H1 (cell line): ENCODE measurements at regions not wholly inside any gene's neighbourhood (a gene's known extent, or its start where the extent isn't known, plus 50 kb on each side); places are given as distances from the start of the nearest gene placed in this dataset.

Experiments
- CEBPB ChIP-seq: IDR thresholded peaks from 2 replicates; pipeline ENCODE4 v1.6.1; 2012; ENCODE audit warnings: low read depth, low read length
- EGR1 ChIP-seq: IDR thresholded peaks from 2 replicates; pipeline ENCODE4 v1.6.1; 2011; ENCODE audit warnings: low read depth, low read length, borderline replicate concordance
- POLR2A ChIP-seq, 2 experiments: IDR thresholded peaks; 1 replicate in 1 of 2; 2 replicates in 1 of 2; pipeline ENCODE4 v1.6.1; 2011; ENCODE audit warnings: low read depth in 2 of 2, low read length in 2 of 2, mild to moderate bottlenecking in 2 of 2; ENCODE audit errors: control extremely low read depth in 1 of 2
- RAD21 ChIP-seq, 2 experiments: IDR thresholded peaks in 1 of 2; conservative IDR thresholded peaks in 1 of 2; 2 replicates each; pipeline ENCODE4 v1.6.1; 2011; ENCODE audit warnings: low read depth in 2 of 2, low read length in 2 of 2, improper control_type of control experiment in 1 of 2, inconsistent platforms in 1 of 2, mild to moderate bottlenecking in 1 of 2, moderate library complexity in 1 of 2
- SIX5 ChIP-seq: IDR thresholded peaks from 2 replicates; pipeline ENCODE4 v1.6.1; 2011; ENCODE audit warnings: mild to moderate bottlenecking, low read depth, low read length
- TAF1 ChIP-seq: IDR thresholded peaks from 2 replicates; pipeline ENCODE4 v1.6.1; 2011; ENCODE audit warnings: mild to moderate bottlenecking, low read depth, low read length
- TF ChIP-seq, protein P1 (sequence below), 3 experiments: IDR thresholded peaks; 1 replicate in 2 of 3; 2 replicates in 1 of 3; pipeline versions ENCODE4 v1.5.1 to v1.6.1; 2011; ENCODE audit warnings: low read length in 3 of 3, mild to moderate bottlenecking in 3 of 3, inconsistent platforms in 2 of 3, low read depth in 1 of 3, moderate library complexity in 1 of 3; ENCODE audit not compliant: insufficient read depth in 1 of 3; ENCODE audit errors: control extremely low read depth in 1 of 3

DNA sequence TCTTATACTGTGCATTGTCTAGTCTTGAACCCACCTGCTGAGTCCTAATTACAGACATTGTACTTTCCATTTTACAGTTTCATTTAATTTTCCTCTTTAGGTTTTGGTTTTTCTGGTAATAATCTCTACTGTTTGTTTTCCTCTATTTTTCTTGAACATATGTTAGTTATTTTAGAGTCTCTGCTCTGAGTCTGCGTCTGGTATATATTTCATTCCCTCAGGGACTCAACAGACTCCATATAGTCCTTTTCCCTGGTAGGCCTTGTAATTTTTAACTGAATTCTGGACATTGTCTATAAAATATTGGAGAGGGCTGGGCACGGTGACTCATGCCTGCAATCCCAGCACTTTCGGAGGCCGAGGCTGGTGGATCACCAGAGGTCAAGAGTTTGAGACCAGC, 121.8 kb upstream of the STOX2 start:
- TF ChIP-seq, protein P1, sequence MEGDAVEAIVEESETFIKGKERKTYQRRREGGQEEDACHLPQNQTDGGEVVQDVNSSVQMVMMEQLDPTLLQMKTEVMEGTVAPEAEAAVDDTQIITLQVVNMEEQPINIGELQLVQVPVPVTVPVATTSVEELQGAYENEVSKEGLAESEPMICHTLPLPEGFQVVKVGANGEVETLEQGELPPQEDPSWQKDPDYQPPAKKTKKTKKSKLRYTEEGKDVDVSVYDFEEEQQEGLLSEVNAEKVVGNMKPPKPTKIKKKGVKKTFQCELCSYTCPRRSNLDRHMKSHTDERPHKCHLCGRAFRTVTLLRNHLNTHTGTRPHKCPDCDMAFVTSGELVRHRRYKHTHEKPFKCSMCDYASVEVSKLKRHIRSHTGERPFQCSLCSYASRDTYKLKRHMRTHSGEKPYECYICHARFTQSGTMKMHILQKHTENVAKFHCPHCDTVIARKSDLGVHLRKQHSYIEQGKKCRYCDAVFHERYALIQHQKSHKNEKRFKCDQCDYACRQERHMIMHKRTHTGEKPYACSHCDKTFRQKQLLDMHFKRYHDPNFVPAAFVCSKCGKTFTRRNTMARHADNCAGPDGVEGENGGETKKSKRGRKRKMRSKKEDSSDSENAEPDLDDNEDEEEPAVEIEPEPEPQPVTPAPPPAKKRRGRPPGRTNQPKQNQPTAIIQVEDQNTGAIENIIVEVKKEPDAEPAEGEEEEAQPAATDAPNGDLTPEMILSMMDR (IDR thresholded peaks at IDR 0.05; ENCODE audit: control extremely low read depth in 1 of 3, insufficient read depth in 1 of 3, low read depth in 1 of 3, low read length in 3 of 3), result no peak
- TF ChIP-seq RAD21 (IDR thresholded peaks at IDR 0.05 in 1 of 2, conservative IDR thresholded peaks at IDR 0.05 in 1 of 2; ENCODE audit: low read depth in 2 of 2, low read length in 2 of 2), result no peak
- no peak for TF ChIP-seq SIX5
- no peak for TF ChIP-seq CEBPB
- no peak for TF ChIP-seq EGR1
- no peak for TF ChIP-seq TAF1
- no peak for TF ChIP-seq POLR2A (IDR thresholded peaks at IDR 0.05; ENCODE audit: control extremely low read depth in 1 of 2, low read depth in 2 of 2, low read length in 2 of 2)
